ENCODE measurements at regions not wholly inside any gene's neighbourhood (a gene's known extent, or its start where the extent isn't known, plus 50 kb on each side); places are given as distances from the start of the nearest gene placed in this dataset.
"Not testable (repeated sequence)": the region's sequence is repeated elsewhere in the genome, so short reads cannot be mapped to it uniquely, and the experiment has no call there.

GRCh38 chr4:142897518-142897917 lies 51.4 kb upstream of the INPP4B start:
- DNase-seq (ENCODE audit: low read depth in 3 of 3, low spot score in 2 of 3): not testable (repeated sequence)

GRCh38 chr4:142900622-142901021 lies 54.5 kb upstream of the INPP4B start:
- DNase-seq (ENCODE audit: low read depth in 3 of 3, low spot score in 2 of 3): no peak

- no peak for DNase-seq (ENCODE audit: low read depth in 3 of 3, low spot score in 2 of 3)
Observed at GRCh38 chr4:142901166-142901662, 55.1 kb upstream of the INPP4B start.

- not testable (repeated sequence) for DNase-seq (ENCODE audit: low read depth in 3 of 3, low spot score in 2 of 3)
Observed at GRCh38 chr4:142903617-142904016, 57.5 kb upstream of the INPP4B start.

GRCh38 chr4:142909908-142910307 lies 63.8 kb upstream of the INPP4B start:
- no peak for DNase-seq (ENCODE audit: low read depth in 3 of 3, low spot score in 2 of 3)

GRCh38 chr4:142913034-142913433 lies 66.9 kb upstream of the INPP4B start:
- DNase-seq (ENCODE audit: low read depth in 3 of 3, low spot score in 2 of 3): no peak

- DNase-seq (ENCODE audit: low read depth in 3 of 3, low spot score in 2 of 3): no peak
Observed at GRCh38 chr4:142913461-142914030, 67.4 kb upstream of the INPP4B start.

- no peak for DNase-seq (ENCODE audit: low read depth in 3 of 3, low spot score in 2 of 3)
Observed at GRCh38 chr4:142917678-142918077, 71.6 kb upstream of the INPP4B start.

GRCh38 chr4:142922720-142923119 lies 76.6 kb upstream of the INPP4B start:
- no peak for DNase-seq (ENCODE audit: low read depth in 3 of 3, low spot score in 2 of 3)

- DNase-seq (ENCODE audit: low read depth in 3 of 3, low spot score in 2 of 3): no peak
Observed at GRCh38 chr4:142923619-142924018, 77.5 kb upstream of the INPP4B start.

GRCh38 chr4:142925161-142925560 lies 79.1 kb upstream of the INPP4B start:
- no peak for DNase-seq (ENCODE audit: low read depth in 3 of 3, low spot score in 2 of 3)

- no peak for DNase-seq (ENCODE audit: low read depth in 3 of 3, low spot score in 2 of 3)
Observed at GRCh38 chr4:142927721-142928120, 81.6 kb upstream of the INPP4B start.

GRCh38 chr4:142929526-142929925 lies 83.4 kb upstream of the INPP4B start:
- no peak for DNase-seq (ENCODE audit: low read depth in 3 of 3, low spot score in 2 of 3)

- no peak for DNase-seq (ENCODE audit: low read depth in 3 of 3, low spot score in 2 of 3)
Observed at GRCh38 chr4:142933207-142933606, 87.1 kb upstream of the INPP4B start.

- DNase-seq (ENCODE audit: low read depth in 3 of 3, low spot score in 2 of 3): no peak
Observed at GRCh38 chr4:142940425-142941330, 94.6 kb upstream of the INPP4B start.

GRCh38 chr4:142944565-142944964 lies 98.5 kb upstream of the INPP4B start:
- no peak for DNase-seq (ENCODE audit: low read depth in 3 of 3, low spot score in 2 of 3)

- no peak for DNase-seq (ENCODE audit: low read depth in 3 of 3, low spot score in 2 of 3)
Observed at GRCh38 chr4:142952821-142953580, 106.9 kb upstream of the INPP4B start.

- no peak for DNase-seq (ENCODE audit: low read depth in 3 of 3, low spot score in 2 of 3)
Observed at GRCh38 chr4:142954415-142954814, 108.3 kb upstream of the INPP4B start.

- no peak for DNase-seq (ENCODE audit: low read depth in 3 of 3, low spot score in 2 of 3)
Observed at GRCh38 chr4:142955501-142955900, 109.4 kb upstream of the INPP4B start.

GRCh38 chr4:142959173-142959572 lies 113.1 kb upstream of the INPP4B start:
- DNase-seq (ENCODE audit: low read depth in 3 of 3, low spot score in 2 of 3): no peak

- no peak for DNase-seq (ENCODE audit: low read depth in 3 of 3, low spot score in 2 of 3)
Observed at GRCh38 chr4:142960126-142960525, 114.0 kb upstream of the INPP4B start.
